ENCODE measurements at regions not wholly inside any gene's neighbourhood (a gene's known extent, or its start where the extent isn't known, plus 50 kb on each side); places are given as distances from the start of the nearest gene placed in this dataset.

DNA sequence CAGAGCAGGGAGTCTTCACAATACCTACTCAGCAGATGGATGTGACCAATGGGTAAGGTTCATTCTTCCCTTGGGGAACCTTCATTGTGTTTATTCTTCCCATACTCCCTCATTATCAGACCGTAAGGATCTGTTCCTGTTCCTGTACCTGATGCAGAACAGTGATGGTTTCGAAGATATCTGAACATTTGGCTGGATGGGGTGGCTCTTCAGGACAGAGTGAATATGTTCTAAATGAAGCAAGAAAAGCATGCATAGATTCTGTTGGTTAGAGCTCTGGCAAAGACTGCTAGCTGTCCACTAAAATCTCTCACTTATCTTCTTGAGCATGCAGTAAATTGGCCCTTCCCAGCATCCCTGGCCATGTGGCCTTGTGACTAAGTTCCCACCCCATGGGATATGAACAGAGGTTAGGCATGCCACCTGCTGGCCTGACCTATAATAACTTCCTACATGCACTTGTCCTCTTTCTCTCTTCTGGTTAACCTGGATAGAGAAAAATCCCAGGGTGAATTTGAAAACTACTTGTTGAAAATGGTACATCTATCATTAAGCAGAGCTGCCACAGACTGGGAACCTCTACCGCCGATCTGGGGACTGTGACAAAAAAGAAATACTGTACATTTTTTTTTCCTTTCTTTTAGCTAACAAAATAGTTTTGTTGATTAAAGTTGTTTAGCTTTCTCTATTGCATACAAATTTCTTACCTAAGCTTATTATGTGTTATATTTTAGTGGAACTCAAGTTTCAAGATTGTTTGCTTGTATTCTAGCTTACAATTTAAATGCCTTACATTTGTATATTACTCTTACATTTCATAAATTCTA, 60.0 kb upstream of the BANK1 start:
- H3K4me1 Mint-ChIP-seq: no peaks in the 10 kb centered on the region
- DNase-seq (peak; percentile 51), ATAC-seq (peak; percentile 82)
- no peak overlapping the region for H3K27ac Mint-ChIP-seq
- peaks cover 13% of the 10 kb centered on the region for H3K27me3 Mint-ChIP-seq
- no peak overlapping the region for H3K4me3 Mint-ChIP-seq
- H3K9me3 Mint-ChIP-seq: no peaks in the 10 kb centered on the region
- no peaks in the 10 kb centered on the region for H3K36me3 Mint-ChIP-seq (ENCODE audit: low read depth)

- peaks cover 6% of the 10 kb centered on the region for H3K4me1 Mint-ChIP-seq
- H3K4me3 Mint-ChIP-seq: no peak overlapping the region
- no peak overlapping the region for H3K27ac Mint-ChIP-seq
- H3K36me3 Mint-ChIP-seq (ENCODE audit: low read depth): no peaks in the 10 kb centered on the region
- no peaks in the 10 kb centered on the region for H3K9me3 Mint-ChIP-seq
- peaks cover 7% of the 10 kb centered on the region for H3K27me3 Mint-ChIP-seq
- DNase-seq: no peak
- ATAC-seq: no peak
Observed at GRCh38 chr4:101727238-101727637, 63.3 kb upstream of the BANK1 start.

GRCh38 chr4:101724093-101724492, 66.4 kb upstream of the BANK1 start:
- ATAC-seq: peak; percentile 57
- H3K36me3 Mint-ChIP-seq (ENCODE audit: low read depth): no peaks in the 10 kb centered on the region
- H3K9me3 Mint-ChIP-seq: no peaks in the 10 kb centered on the region

DNA sequence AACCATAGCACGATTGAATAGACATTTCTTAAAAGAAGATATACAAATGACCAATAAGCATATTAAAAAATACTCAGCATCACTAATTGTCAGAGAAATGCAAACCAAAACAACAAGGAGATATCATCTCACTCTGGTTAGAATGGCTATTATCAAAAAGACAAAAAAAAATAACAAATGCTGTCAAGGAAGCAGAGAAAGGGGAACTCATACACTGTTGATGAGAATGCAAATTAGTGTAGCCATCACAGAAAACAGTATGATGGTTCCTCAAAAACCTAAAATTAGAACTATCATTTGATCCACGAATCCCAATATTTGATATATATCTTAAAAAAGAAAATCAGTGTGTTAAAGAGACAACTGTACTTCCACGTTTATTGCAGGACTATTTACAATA, 71.7 kb upstream of the BANK1 start:
- H3K27ac Mint-ChIP-seq: no peak overlapping the region
- H3K27me3 Mint-ChIP-seq: no peaks in the 10 kb centered on the region
- ATAC-seq: no peak
- no peaks in the 10 kb centered on the region for H3K36me3 Mint-ChIP-seq (ENCODE audit: low read depth)
- no peak overlapping the region for H3K4me3 Mint-ChIP-seq
- H3K4me1 Mint-ChIP-seq: no peaks in the 10 kb centered on the region
- H3K9me3 Mint-ChIP-seq: peaks cover 28% of the 10 kb centered on the region
- no peak for DNase-seq

More at GRCh38 chr4:101724093-101724492, 66.4 kb upstream of the BANK1 start:
- DNase-seq: no peak
- Mint-ChIP-seq H3K27me3 (peaks cover 4% of the 10 kb centered on the region), H3K4me1 (peaks cover 6% of the 10 kb centered on the region), H3K27ac (no peak overlapping the region), H3K4me3 (no peak overlapping the region)

DNA sequence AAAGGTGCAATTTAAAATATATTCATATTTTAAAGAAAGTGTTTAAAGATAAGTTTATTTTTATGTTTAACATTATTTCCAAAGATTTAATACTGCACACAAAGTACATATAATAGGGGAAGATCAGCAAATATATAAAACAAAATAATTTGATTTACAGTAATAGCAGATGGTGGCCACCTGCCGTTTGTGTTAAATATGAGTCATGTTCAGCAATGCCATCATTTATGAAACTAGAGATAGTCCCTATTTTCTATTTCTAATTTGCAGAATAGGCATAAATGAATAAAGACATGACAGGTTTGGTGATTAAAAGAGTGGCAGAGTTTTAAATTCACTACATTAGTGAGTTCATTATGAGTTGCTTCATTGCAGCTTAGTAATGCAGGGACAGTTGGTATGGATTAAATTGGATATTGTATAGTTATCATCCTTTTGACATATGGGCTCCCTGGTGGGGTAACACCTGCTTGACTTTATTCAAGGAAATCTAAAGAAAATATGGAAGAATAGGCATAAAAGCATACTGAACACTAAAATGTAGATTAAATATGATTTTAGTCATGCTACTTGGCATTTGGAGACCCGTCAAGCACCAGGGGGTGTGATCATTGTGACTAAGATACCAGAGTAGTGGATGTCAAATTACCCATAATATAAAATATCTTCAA, 78.8 kb upstream of the BANK1 start:
- ATAC-seq (no peak), DNase-seq (no peak)
- Mint-ChIP-seq H3K27ac (no peak overlapping the region), H3K4me3 (no peak overlapping the region), H3K9me3 (peaks cover 14% of the 10 kb centered on the region), H3K27me3 (no peaks in the 10 kb centered on the region), H3K36me3 (ENCODE audit: low read depth) (peaks cover under 1% of the 10 kb centered on the region), H3K4me1 (no peaks in the 10 kb centered on the region)

DNA sequence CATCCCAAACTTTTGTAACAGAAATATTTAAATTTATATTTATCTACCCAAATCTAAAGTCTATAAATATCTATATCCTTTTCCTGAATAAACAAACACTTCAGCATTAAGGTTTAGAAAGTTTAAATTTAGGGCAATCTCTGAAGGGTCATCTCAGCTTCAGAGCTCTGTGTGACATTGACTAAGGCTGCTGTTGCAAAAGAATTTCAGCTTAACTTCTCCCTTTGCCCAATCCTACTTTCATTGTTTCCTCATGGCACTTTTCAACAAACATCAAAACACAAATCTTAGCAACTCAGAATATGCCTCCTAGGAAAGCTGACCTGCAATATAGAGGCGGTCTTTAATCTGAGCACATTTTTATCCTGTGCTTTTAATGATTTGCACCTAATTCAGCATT, 79.7 kb upstream of the BANK1 start:
- DNase-seq: no peak
- Mint-ChIP-seq H3K36me3 (ENCODE audit: low read depth) (peaks cover 5% of the 10 kb centered on the region), H3K27me3 (no peaks in the 10 kb centered on the region), H3K4me3 (no peak overlapping the region), H3K27ac (no peak overlapping the region), H3K9me3 (peaks cover 16% of the 10 kb centered on the region), H3K4me1 (no peaks in the 10 kb centered on the region)
- no peak for ATAC-seq

- Mint-ChIP-seq H3K9me3 (peaks cover 9% of the 10 kb centered on the region), H3K27me3 (no peaks in the 10 kb centered on the region), H3K27ac (no peak overlapping the region), H3K4me1 (no peaks in the 10 kb centered on the region), H3K36me3 (ENCODE audit: low read depth) (peaks cover 5% of the 10 kb centered on the region), H3K4me3 (no peak overlapping the region)
- DNase-seq (no peak), ATAC-seq (no peak)
Observed at GRCh38 chr4:101708293-101709039, 82.1 kb upstream of the BANK1 start.

- no peak for DNase-seq
- Mint-ChIP-seq H3K4me1 (no peaks in the 10 kb centered on the region), H3K36me3 (ENCODE audit: low read depth) (peaks cover 5% of the 10 kb centered on the region), H3K27ac (no peak overlapping the region), H3K27me3 (no peaks in the 10 kb centered on the region), H3K4me3 (no peak overlapping the region), H3K9me3 (peaks cover 9% of the 10 kb centered on the region)
- ATAC-seq: no peak
Observed at GRCh38 chr4:101707596-101707995, 82.9 kb upstream of the BANK1 start.

- ATAC-seq: no peak
- Mint-ChIP-seq H3K9me3 (peaks cover 9% of the 10 kb centered on the region), H3K27me3 (no peaks in the 10 kb centered on the region)
Observed at GRCh38 chr4:101706535-101707057, 83.9 kb upstream of the BANK1 start.

DNA sequence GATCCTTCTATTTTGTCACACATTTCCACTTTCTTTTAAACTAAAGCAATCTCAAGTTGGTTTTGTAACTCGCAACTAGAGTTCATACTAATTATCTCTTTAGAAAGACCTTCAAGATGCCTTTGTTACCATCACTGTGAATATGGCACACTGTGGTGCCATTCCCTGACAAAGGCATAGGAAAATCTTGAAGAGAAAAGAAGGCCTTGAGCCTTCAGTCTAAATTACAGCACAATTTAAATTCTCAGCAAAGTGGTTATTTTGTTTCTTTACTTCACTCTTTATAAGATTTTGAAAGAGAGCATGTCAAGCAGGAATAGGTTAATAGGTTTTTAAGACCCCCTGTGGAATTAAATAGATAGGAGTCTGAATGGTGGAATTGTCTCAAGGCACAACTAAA, 89.0 kb upstream of the BANK1 start:
- Mint-ChIP-seq H3K4me1 (peaks cover 6% of the 10 kb centered on the region), H3K4me3 (no peak overlapping the region), H3K27ac (no peak overlapping the region), H3K36me3 (ENCODE audit: low read depth) (peaks cover 3% of the 10 kb centered on the region), H3K27me3 (peaks cover 4% of the 10 kb centered on the region), H3K9me3 (peaks cover 6% of the 10 kb centered on the region)
- no peak for DNase-seq
- ATAC-seq: no peak

More at GRCh38 chr4:101706535-101707057, 83.9 kb upstream of the BANK1 start:
- no peak overlapping the region for H3K27ac Mint-ChIP-seq
- H3K4me3 Mint-ChIP-seq: no peak overlapping the region
- H3K36me3 Mint-ChIP-seq (ENCODE audit: low read depth): peaks cover 5% of the 10 kb centered on the region
- DNase-seq: no peak
- no peaks in the 10 kb centered on the region for H3K4me1 Mint-ChIP-seq

DNA sequence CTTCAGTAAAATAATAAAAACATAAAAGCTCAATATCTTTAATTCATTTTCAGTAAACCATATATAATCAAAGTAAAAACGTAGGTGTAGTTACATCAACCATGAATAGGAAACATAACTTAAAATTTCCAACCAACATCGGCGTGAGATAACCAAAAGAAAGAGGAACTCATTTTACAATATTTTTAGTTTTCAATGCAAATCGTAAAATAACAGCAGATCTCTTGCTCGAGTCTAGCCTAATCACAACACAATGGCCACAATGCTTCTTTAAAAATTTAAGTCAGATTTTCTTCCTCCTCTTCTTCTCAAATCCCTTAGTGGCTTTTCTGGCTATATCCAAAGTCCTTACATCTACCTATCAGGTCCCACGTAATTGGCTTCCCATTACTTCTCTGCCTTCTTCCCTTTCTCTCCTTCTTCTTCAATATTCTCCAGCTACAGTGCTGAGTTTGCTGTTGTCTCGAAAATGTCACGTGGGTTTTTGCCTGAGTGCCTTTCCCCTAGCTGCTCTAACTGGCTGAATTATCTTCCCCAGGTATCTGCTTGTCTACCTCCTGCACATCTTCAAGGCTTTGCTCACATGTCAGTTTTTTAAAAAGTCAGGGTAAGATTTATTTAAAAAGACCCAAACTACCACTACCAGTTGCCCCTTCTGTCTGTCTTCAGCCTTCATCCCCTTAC, 90.9 kb upstream of the BANK1 start:
- H3K36me3 Mint-ChIP-seq (ENCODE audit: low read depth): no peaks in the 10 kb centered on the region
- peaks cover 4% of the 10 kb centered on the region for H3K27me3 Mint-ChIP-seq
- ATAC-seq (no peak), DNase-seq (no peak)
- H3K9me3 Mint-ChIP-seq: no peaks in the 10 kb centered on the region
- H3K4me1 Mint-ChIP-seq: peaks cover 11% of the 10 kb centered on the region
- H3K4me3 Mint-ChIP-seq: peak overlapping the region; percentile 27
- peak overlapping the region; percentile 33 for H3K27ac Mint-ChIP-seq

- H3K27ac Mint-ChIP-seq: no peak overlapping the region
- H3K36me3 Mint-ChIP-seq (ENCODE audit: low read depth): no peaks in the 10 kb centered on the region
- H3K4me3 Mint-ChIP-seq: no peak overlapping the region
- no peak for DNase-seq
- no peaks in the 10 kb centered on the region for H3K9me3 Mint-ChIP-seq
- H3K27me3 Mint-ChIP-seq: peaks cover 4% of the 10 kb centered on the region
- no peak for ATAC-seq
- peaks cover 16% of the 10 kb centered on the region for H3K4me1 Mint-ChIP-seq
Observed at GRCh38 chr4:101697266-101697665, 93.3 kb upstream of the BANK1 start.

DNA sequence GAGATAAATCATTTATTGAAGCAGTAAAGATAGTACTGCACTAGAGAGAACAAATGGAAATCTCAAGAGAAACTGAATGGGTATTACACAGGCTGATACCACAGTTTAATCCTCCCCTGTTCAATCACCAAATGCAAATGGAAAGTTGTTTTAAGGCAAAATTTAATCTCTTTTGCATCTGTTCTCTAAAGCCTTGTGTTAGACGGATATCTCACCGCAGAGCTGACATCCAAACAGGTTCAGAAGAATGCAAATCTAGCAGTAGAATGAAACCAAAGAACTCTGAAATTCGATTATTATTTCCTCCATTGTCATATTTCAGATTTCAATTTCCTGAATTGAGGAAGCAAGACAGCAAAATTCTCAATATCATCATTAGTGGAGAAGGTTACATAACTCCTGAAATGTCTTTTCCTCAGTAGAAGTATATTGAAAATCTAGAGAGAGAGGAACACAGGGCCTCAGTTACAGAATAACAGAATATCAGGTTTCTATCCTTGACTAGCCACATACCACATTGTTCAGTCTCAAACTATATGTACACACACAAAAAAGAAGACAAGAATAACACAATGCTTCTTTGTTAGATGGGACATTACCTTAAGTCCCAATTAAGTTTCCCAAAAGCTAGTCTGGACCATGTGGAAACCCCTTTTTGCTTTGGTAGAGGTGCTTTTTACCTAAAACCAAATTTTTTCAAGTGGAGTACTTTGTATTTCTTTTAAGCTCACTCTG, 94.1 kb upstream of the BANK1 start:
- Mint-ChIP-seq H3K27me3 (peaks cover 4% of the 10 kb centered on the region), H3K4me3 (no peak overlapping the region)

More for the DNA sequence above, 94.1 kb upstream of the BANK1 start:
- Mint-ChIP-seq H3K4me1 (peaks cover 16% of the 10 kb centered on the region), H3K27ac (no peak overlapping the region), H3K36me3 (ENCODE audit: low read depth) (no peaks in the 10 kb centered on the region), H3K9me3 (no peaks in the 10 kb centered on the region)
- ATAC-seq: no peak
- no peak for DNase-seq
